Esophagus squamous epithelium (tissue), 4 donors: ENCODE measurements at regions not wholly inside any gene's neighbourhood (a gene's known extent, or its start where the extent isn't known, plus 50 kb on each side); places are given as distances from the start of the nearest gene placed in this dataset.

Source experiments
- POLR2A ChIP-seq, 4 donors: fragments of 450-650 bp; IDR thresholded peaks; one replicate each; pipeline ENCODE4 v1.6.1; 2017; ENCODE audit warnings: antibody characterized with exemption in 4 of 4, mild to moderate bottlenecking in 4 of 4, moderate library complexity in 3 of 4
- TF ChIP-seq, protein P1 (sequence below), 6 experiments: fragments of 450-650 bp in 4 of 6; fragments of 200-600 bp in 2 of 6; sonication (generic) in 2 of 6; IDR thresholded peaks; one replicate each; pipeline ENCODE4 v1.5.1; 2016 to 2019; ENCODE audit warnings: antibody characterized with exemption in 6 of 6, mild to moderate bottlenecking in 4 of 6, moderate library complexity in 4 of 6

DNA sequence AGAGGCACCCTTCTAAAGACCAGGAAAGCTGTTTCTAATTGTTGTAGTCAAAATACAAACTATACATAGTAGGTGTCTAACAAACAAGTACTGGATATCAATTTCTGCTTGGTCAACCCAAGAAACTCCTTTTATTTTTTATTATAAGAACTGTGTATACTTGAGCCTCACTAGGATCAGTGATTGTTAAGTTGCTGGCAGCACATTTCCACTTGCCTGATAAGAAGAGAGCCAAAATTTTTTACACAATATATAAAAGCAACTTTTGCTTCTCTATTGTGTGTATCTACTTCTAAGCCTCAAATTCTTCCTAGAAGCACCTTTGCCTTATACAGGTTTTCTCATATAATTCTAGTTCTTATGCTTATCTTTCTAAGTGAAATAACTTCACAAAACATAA, 703.0 kb upstream of the EPHA5 start:
- TF ChIP-seq, protein P1, sequence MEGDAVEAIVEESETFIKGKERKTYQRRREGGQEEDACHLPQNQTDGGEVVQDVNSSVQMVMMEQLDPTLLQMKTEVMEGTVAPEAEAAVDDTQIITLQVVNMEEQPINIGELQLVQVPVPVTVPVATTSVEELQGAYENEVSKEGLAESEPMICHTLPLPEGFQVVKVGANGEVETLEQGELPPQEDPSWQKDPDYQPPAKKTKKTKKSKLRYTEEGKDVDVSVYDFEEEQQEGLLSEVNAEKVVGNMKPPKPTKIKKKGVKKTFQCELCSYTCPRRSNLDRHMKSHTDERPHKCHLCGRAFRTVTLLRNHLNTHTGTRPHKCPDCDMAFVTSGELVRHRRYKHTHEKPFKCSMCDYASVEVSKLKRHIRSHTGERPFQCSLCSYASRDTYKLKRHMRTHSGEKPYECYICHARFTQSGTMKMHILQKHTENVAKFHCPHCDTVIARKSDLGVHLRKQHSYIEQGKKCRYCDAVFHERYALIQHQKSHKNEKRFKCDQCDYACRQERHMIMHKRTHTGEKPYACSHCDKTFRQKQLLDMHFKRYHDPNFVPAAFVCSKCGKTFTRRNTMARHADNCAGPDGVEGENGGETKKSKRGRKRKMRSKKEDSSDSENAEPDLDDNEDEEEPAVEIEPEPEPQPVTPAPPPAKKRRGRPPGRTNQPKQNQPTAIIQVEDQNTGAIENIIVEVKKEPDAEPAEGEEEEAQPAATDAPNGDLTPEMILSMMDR (IDR thresholded peaks at IDR 0.05) = no peak
- TF ChIP-seq POLR2A (IDR thresholded peaks at IDR 0.05) = no peak
